GM23338 (cell line): ENCODE measurements at regions not wholly inside any gene's neighbourhood (a gene's known extent, or its start where the extent isn't known, plus 50 kb on each side); places are given as distances from the start of the nearest gene placed in this dataset.

Experiments
- ATAC-seq: fragments of 200-7000 bp; cut with Tn5 transposase; 3 replicates; pipeline ENCODE4 v1.9.1; 2020
- DNase-seq: peaks from one replicate; pipeline ENCODE4 v3.0.0-alpha.2; 2015; ENCODE audit warnings: low spot score
- H2AFZ ChIP-seq: fragments of 200-600 bp; sonication (generic); 2 replicates; pipeline ENCODE4 v1.8.0; 2016; ENCODE audit warnings: antibody characterized with exemption, mild to moderate bottlenecking, moderate library complexity
- H3F3A ChIP-seq: fragments of 200-600 bp; sonication (generic); replicated peaks from 2 replicates; pipeline ENCODE4 v1.8.0; 2017; ENCODE audit warnings: antibody characterized with exemption, mixed run types, low read depth
- H3K27ac ChIP-seq: fragments of 200-600 bp; sonication (generic); 2 replicates; pipeline ENCODE4 v1.6.1; 2016; ENCODE audit warnings: low read depth
- H3K27me3 ChIP-seq: fragments of 200-600 bp; sonication (generic); 2 replicates; pipeline ENCODE4 v1.8.0; 2016; ENCODE audit warnings: mild to moderate bottlenecking, mixed run types, moderate library complexity; ENCODE audit not compliant: insufficient read depth
- H3K36me3 ChIP-seq: fragments of 200-600 bp; sonication (generic); 2 replicates; pipeline ENCODE4 v1.8.0; 2016; ENCODE audit warnings: mild to moderate bottlenecking; ENCODE audit not compliant: insufficient read depth
- H3K4me1 ChIP-seq: fragments of 200-600 bp; sonication (generic); 2 replicates; pipeline ENCODE4 v1.8.0; 2016; ENCODE audit warnings: mild to moderate bottlenecking, moderate library complexity; ENCODE audit not compliant: insufficient read depth
- H3K4me2 ChIP-seq: fragments of 200-600 bp; sonication (generic); 2 replicates; pipeline ENCODE4 v1.7.1; 2017; ENCODE audit warnings: mixed run types
- H3K4me3 ChIP-seq: fragments of 200-600 bp; sonication (generic); 2 replicates; pipeline ENCODE4 v1.6.1; 2016; ENCODE audit warnings: mixed run types
- H3K79me2 ChIP-seq: fragments of 200-600 bp; sonication (generic); replicated peaks from 2 replicates; pipeline ENCODE4 v1.8.0; 2017; ENCODE audit warnings: mild to moderate bottlenecking; ENCODE audit not compliant: insufficient read depth
- H3K9me2 ChIP-seq: fragments of 200-600 bp; sonication (generic); 2 replicates; pipeline ENCODE4 v1.8.0; 2017; ENCODE audit not compliant: insufficient read depth
- H4K20me1 ChIP-seq: fragments of 200-600 bp; sonication (generic); replicated peaks from 2 replicates; pipeline ENCODE4 v1.8.0; 2017; ENCODE audit warnings: mild to moderate bottlenecking; ENCODE audit not compliant: insufficient read depth
- H3K27ac Mint-ChIP-seq: 2 replicates; pipeline ENCODE4 v1.8.0; 2020; ENCODE audit warnings: inconsistent platforms, mild to moderate bottlenecking, moderate library complexity, mixed read lengths
- H3K27me3 Mint-ChIP-seq: 3 replicates; pipeline ENCODE4 v1.8.0; 2022; ENCODE audit warnings: low read depth, mild to moderate bottlenecking, moderate library complexity, mixed read lengths, inconsistent platforms; ENCODE audit not compliant: insufficient read depth, poor library complexity
- H3K36me3 Mint-ChIP-seq: 3 replicates; pipeline ENCODE4 v1.8.0; 2021; ENCODE audit warnings: low read depth, mild to moderate bottlenecking, inconsistent platforms, moderate library complexity, mixed read lengths
- H3K4me1 Mint-ChIP-seq: 3 replicates; pipeline ENCODE4 v1.8.0; 2020; ENCODE audit warnings: mild to moderate bottlenecking, inconsistent platforms, mixed read lengths
- H3K4me3 Mint-ChIP-seq: 3 replicates; pipeline ENCODE4 v1.8.0; 2021; ENCODE audit warnings: moderate library complexity, mild to moderate bottlenecking, inconsistent platforms, mixed read lengths
- H3K9me3 Mint-ChIP-seq: 3 replicates; pipeline ENCODE4 v1.8.0; 2020; ENCODE audit warnings: moderate library complexity, mild to moderate bottlenecking, inconsistent platforms, mixed read lengths
- ETS1 ChIP-seq: IDR thresholded peaks from 2 replicates; pipeline ENCODE4 v1.6.1; 2016; ENCODE audit warnings: antibody characterized with exemption
- EZH2 ChIP-seq: fragments of 200-600 bp; sonication (generic); IDR thresholded peaks from one replicate; pipeline ENCODE4 v1.8.0; 2017; ENCODE audit warnings: antibody characterized with exemption, mild to moderate bottlenecking, low read depth; ENCODE audit not compliant: unreplicated experiment
- EZH2phosphoT487 ChIP-seq: fragments of 200-600 bp; sonication (generic); IDR thresholded peaks from one replicate; pipeline ENCODE4 v1.8.1; 2018; ENCODE audit warnings: antibody characterized with exemption; ENCODE audit not compliant: unreplicated experiment
- JUNB ChIP-seq: IDR thresholded peaks from one replicate; pipeline ENCODE4 v1.6.1; 2016; ENCODE audit warnings: antibody characterized with exemption; ENCODE audit not compliant: unreplicated experiment
- NANOG ChIP-seq: IDR thresholded peaks from 2 replicates; pipeline ENCODE4 v1.6.1; 2016; ENCODE audit warnings: antibody characterized with exemption, borderline replicate concordance
- STAT1 ChIP-seq: IDR thresholded peaks from one replicate; pipeline ENCODE4 v1.6.1; 2016; ENCODE audit warnings: antibody characterized with exemption; ENCODE audit not compliant: unreplicated experiment
- ZNF331 ChIP-seq: fragments of 250-450 bp; sonication (Bioruptor Pico); IDR thresholded peaks from 2 replicates; pipeline ENCODE4 v1.5.0; 2020; ENCODE audit warnings: low read depth, mild to moderate bottlenecking, moderate library complexity
- TF ChIP-seq, protein P1 (sequence below): fragments of 250-450 bp; sonication (Bioruptor Pico); IDR thresholded peaks from 2 replicates; pipeline ENCODE4 v1.5.0; 2020; ENCODE audit warnings: mild to moderate bottlenecking, moderate library complexity
- TF ChIP-seq, protein P2 (sequence below): IDR thresholded peaks from one replicate; pipeline ENCODE4 v1.6.1; 2018; ENCODE audit warnings: antibody characterized with exemption; ENCODE audit not compliant: unreplicated experiment
- TF ChIP-seq, protein P3 (sequence below), 2 experiments: fragments of 200-600 bp in 1 of 2; sonication (generic) in 1 of 2; conservative IDR thresholded peaks; 2 replicates each; pipeline versions ENCODE4 v1.5.1 to v1.6.1; 2016 to 2017; ENCODE audit warnings: antibody characterized with exemption in 2 of 2, low read depth in 2 of 2, mild to moderate bottlenecking in 2 of 2, moderate library complexity in 1 of 2

DNA sequence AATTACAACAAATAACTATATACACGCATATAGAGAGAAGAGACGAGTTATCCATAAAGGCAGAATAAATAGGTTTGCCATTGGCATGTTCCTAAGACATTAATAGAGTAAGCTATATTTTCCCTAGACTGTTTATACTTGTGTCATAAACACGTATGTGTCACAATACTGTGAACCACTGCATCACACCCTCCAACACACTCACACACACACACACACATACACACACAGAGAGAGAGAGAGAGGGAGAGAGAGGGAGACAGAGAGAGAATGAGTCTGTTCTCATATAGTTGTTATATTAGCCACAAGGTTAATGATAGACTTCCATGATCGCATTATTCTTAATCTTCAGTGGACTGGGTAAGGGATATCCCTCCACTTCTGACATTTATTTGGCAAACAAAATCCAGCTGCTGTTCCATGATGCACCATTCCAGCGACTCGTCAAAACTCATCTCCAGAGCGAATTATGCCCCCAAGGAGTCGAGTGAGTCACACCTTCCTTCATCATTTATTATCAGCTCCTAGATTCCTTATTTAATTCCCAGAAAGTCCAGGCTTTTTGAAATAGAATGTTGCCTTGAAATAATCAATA is 82.8 kb upstream of the HIVEP1 start:
- no peak overlapping the region for H3K4me2 ChIP-seq
- Mint-ChIP-seq H3K9me3 (peaks cover 8% of the 10 kb centered on the region), H3K27ac (no peak overlapping the region), H3K4me3 (no peak overlapping the region), H3K27me3 (peaks cover 5% of the 10 kb centered on the region), H3K4me1 (peaks cover 14% of the 10 kb centered on the region), H3K36me3 (peaks cover 9% of the 10 kb centered on the region; the same call in 2 of the 3 replicates)
- no peaks in the 10 kb centered on the region for H4K20me1 ChIP-seq
- no peaks in the 10 kb centered on the region for H3K27me3 ChIP-seq
- no peak for ATAC-seq
- no peak for DNase-seq
- no peak overlapping the region for H3K4me3 ChIP-seq
- TF ChIP-seq EZH2 (no peak), JUNB (no peak), EZH2phosphoT487 (no peak), ETS1 (no peak), STAT1 (no peak), NANOG (no peak), ZNF331 (CRISPR knock-in tag) (no peak)
- TF ChIP-seq, protein P1, sequence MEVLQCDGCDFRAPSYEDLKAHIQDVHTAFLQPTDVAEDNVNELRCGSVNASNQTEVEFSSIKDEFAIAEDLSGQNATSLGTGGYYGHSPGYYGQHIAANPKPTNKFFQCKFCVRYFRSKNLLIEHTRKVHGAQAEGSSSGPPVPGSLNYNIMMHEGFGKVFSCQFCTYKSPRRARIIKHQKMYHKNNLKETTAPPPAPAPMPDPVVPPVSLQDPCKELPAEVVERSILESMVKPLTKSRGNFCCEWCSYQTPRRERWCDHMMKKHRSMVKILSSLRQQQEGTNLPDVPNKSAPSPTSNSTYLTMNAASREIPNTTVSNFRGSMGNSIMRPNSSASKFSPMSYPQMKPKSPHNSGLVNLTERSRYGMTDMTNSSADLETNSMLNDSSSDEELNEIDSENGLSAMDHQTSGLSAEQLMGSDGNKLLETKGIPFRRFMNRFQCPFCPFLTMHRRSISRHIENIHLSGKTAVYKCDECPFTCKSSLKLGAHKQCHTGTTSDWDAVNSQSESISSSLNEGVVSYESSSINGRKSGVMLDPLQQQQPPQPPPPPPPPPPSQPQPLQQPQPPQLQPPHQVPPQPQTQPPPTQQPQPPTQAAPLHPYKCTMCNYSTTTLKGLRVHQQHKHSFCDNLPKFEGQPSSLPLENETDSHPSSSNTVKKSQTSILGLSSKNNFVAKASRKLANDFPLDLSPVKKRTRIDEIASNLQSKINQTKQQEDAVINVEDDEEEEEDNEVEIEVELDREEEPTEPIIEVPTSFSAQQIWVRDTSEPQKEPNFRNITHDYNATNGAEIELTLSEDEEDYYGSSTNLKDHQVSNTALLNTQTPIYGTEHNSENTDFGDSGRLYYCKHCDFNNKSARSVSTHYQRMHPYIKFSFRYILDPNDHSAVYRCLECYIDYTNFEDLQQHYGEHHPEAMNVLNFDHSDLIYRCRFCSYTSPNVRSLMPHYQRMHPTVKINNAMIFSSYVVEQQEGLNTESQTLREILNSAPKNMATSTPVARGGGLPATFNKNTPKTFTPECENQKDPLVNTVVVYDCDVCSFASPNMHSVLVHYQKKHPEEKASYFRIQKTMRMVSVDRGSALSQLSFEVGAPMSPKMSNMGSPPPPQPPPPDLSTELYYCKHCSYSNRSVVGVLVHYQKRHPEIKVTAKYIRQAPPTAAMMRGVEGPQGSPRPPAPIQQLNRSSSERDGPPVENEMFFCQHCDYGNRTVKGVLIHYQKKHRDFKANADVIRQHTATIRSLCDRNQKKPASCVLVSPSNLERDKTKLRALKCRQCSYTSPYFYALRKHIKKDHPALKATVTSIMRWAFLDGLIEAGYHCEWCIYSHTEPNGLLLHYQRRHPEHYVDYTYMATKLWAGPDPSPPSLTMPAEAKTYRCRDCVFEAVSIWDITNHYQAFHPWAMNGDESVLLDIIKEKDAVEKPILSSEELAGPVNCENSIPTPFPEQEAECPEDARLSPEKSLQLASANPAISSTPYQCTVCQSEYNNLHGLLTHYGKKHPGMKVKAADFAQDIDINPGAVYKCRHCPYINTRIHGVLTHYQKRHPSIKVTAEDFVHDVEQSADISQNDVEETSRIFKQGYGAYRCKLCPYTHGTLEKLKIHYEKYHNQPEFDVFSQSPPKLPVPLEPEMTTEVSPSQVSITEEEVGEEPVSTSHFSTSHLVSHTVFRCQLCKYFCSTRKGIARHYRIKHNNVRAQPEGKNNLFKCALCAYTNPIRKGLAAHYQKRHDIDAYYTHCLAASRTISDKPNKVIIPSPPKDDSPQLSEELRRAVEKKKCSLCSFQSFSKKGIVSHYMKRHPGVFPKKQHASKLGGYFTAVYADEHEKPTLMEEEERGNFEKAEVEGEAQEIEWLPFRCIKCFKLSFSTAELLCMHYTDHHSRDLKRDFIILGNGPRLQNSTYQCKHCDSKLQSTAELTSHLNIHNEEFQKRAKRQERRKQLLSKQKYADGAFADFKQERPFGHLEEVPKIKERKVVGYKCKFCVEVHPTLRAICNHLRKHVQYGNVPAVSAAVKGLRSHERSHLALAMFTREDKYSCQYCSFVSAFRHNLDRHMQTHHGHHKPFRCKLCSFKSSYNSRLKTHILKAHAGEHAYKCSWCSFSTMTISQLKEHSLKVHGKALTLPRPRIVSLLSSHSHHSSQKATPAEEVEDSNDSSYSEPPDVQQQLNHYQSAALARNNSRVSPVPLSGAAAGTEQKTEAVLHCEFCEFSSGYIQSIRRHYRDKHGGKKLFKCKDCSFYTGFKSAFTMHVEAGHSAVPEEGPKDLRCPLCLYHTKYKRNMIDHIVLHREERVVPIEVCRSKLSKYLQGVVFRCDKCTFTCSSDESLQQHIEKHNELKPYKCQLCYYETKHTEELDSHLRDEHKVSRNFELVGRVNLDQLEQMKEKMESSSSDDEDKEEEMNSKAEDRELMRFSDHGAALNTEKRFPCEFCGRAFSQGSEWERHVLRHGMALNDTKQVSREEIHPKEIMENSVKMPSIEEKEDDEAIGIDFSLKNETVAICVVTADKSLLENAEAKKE (CRISPR knock-in tag): no peak
- TF ChIP-seq, protein P2, sequence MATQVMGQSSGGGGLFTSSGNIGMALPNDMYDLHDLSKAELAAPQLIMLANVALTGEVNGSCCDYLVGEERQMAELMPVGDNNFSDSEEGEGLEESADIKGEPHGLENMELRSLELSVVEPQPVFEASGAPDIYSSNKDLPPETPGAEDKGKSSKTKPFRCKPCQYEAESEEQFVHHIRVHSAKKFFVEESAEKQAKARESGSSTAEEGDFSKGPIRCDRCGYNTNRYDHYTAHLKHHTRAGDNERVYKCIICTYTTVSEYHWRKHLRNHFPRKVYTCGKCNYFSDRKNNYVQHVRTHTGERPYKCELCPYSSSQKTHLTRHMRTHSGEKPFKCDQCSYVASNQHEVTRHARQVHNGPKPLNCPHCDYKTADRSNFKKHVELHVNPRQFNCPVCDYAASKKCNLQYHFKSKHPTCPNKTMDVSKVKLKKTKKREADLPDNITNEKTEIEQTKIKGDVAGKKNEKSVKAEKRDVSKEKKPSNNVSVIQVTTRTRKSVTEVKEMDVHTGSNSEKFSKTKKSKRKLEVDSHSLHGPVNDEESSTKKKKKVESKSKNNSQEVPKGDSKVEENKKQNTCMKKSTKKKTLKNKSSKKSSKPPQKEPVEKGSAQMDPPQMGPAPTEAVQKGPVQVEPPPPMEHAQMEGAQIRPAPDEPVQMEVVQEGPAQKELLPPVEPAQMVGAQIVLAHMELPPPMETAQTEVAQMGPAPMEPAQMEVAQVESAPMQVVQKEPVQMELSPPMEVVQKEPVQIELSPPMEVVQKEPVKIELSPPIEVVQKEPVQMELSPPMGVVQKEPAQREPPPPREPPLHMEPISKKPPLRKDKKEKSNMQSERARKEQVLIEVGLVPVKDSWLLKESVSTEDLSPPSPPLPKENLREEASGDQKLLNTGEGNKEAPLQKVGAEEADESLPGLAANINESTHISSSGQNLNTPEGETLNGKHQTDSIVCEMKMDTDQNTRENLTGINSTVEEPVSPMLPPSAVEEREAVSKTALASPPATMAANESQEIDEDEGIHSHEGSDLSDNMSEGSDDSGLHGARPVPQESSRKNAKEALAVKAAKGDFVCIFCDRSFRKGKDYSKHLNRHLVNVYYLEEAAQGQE: no peak
- TF ChIP-seq, protein P3, sequence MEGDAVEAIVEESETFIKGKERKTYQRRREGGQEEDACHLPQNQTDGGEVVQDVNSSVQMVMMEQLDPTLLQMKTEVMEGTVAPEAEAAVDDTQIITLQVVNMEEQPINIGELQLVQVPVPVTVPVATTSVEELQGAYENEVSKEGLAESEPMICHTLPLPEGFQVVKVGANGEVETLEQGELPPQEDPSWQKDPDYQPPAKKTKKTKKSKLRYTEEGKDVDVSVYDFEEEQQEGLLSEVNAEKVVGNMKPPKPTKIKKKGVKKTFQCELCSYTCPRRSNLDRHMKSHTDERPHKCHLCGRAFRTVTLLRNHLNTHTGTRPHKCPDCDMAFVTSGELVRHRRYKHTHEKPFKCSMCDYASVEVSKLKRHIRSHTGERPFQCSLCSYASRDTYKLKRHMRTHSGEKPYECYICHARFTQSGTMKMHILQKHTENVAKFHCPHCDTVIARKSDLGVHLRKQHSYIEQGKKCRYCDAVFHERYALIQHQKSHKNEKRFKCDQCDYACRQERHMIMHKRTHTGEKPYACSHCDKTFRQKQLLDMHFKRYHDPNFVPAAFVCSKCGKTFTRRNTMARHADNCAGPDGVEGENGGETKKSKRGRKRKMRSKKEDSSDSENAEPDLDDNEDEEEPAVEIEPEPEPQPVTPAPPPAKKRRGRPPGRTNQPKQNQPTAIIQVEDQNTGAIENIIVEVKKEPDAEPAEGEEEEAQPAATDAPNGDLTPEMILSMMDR (conservative IDR thresholded peaks at IDR 0.05; ENCODE audit: low read depth in 2 of 2): no peak
- H3K9me2 ChIP-seq: no peaks in the 10 kb centered on the region
- no peak overlapping the region for H2AFZ ChIP-seq
- H3K4me1 ChIP-seq: no peaks in the 10 kb centered on the region
- H3K27ac ChIP-seq: no peak overlapping the region
- H3K79me2 ChIP-seq: no peaks in the 10 kb centered on the region
- H3K36me3 ChIP-seq: no peaks in the 10 kb centered on the region
- H3F3A ChIP-seq: no peaks in the 10 kb centered on the region
